Neural progenitor cell (in vitro differentiated cells): ENCODE measurements at regions not wholly inside any gene's neighbourhood (a gene's known extent, or its start where the extent isn't known, plus 50 kb on each side); places are given as distances from the start of the nearest gene placed in this dataset.

Experiments
- EZH2 ChIP-seq: fragments of 200-600 bp; sonication (generic); IDR thresholded peaks from 2 replicates; pipeline ENCODE4 v1.6.1; 2017; ENCODE audit warnings: antibody characterized with exemption, mild to moderate bottlenecking, moderate library complexity
- EZH2phosphoT487 ChIP-seq: fragments of 200-600 bp; sonication (generic); IDR thresholded peaks from 2 replicates; pipeline ENCODE4 v1.6.1; 2017; ENCODE audit warnings: antibody characterized with exemption
- TF ChIP-seq, protein P1 (sequence below): fragments of 200-600 bp; sonication (generic); IDR thresholded peaks from 2 replicates; pipeline ENCODE4 v1.5.1; 2017; ENCODE audit warnings: antibody characterized with exemption, mild to moderate bottlenecking

DNA sequence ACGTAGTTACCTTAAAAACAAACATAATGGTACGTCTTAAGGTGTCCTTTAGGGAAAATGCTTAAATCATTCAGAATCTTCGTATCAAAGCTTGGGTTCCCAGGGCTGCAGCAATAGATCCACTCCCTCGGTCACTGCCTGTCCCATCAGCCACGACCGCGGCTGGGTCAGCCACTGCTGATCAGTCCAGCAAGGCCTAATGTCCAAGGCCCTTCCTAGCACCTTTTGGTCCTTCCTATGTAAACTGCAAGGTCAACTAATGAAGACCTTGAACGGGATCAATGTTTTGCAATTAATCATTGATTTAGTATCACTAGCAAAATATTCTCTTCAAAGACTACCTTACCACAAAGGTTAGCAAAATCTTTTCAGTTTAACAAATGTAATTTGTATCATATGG is 122.2 kb upstream of the IGF1R start:
- TF ChIP-seq, protein P1, sequence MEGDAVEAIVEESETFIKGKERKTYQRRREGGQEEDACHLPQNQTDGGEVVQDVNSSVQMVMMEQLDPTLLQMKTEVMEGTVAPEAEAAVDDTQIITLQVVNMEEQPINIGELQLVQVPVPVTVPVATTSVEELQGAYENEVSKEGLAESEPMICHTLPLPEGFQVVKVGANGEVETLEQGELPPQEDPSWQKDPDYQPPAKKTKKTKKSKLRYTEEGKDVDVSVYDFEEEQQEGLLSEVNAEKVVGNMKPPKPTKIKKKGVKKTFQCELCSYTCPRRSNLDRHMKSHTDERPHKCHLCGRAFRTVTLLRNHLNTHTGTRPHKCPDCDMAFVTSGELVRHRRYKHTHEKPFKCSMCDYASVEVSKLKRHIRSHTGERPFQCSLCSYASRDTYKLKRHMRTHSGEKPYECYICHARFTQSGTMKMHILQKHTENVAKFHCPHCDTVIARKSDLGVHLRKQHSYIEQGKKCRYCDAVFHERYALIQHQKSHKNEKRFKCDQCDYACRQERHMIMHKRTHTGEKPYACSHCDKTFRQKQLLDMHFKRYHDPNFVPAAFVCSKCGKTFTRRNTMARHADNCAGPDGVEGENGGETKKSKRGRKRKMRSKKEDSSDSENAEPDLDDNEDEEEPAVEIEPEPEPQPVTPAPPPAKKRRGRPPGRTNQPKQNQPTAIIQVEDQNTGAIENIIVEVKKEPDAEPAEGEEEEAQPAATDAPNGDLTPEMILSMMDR: no peak
- TF ChIP-seq EZH2phosphoT487 (no peak), EZH2 (no peak)
